Endothelial cell (in vitro differentiated cells): ENCODE measurements at regions not wholly inside any gene's neighbourhood (a gene's known extent, or its start where the extent isn't known, plus 50 kb on each side); places are given as distances from the start of the nearest gene placed in this dataset.

ENCODE experiments used
- DNase-seq: peaks from one replicate; pipeline ENCODE4 v3.0.0; 2021; ENCODE audit warnings: low spot score
- H3K27ac Mint-ChIP-seq: one replicate; pipeline ENCODE4 v1.8.0; 2021; ENCODE audit warnings: mixed read lengths, inconsistent platforms; ENCODE audit not compliant: unreplicated experiment
- H3K27me3 Mint-ChIP-seq: one replicate; pipeline ENCODE4 v1.8.0; 2021; ENCODE audit warnings: mild to moderate bottlenecking, moderate library complexity, mixed read lengths, inconsistent platforms; ENCODE audit not compliant: unreplicated experiment
- H3K36me3 Mint-ChIP-seq: one replicate; pipeline ENCODE4 v1.8.0; 2021; ENCODE audit warnings: mild to moderate bottlenecking, low read depth, mixed read lengths, inconsistent platforms; ENCODE audit not compliant: unreplicated experiment
- H3K4me1 Mint-ChIP-seq: one replicate; pipeline ENCODE4 v1.8.0; 2021; ENCODE audit warnings: mild to moderate bottlenecking, mixed read lengths, inconsistent platforms; ENCODE audit not compliant: unreplicated experiment
- H3K4me3 Mint-ChIP-seq: one replicate; pipeline ENCODE4 v1.8.0; 2021; ENCODE audit warnings: mild to moderate bottlenecking, mixed read lengths, inconsistent platforms; ENCODE audit not compliant: unreplicated experiment
- H3K9me3 Mint-ChIP-seq: one replicate; pipeline ENCODE4 v1.8.0; 2021; ENCODE audit warnings: mixed read lengths, inconsistent platforms; ENCODE audit not compliant: unreplicated experiment
- CTCF ChIP-seq: fragments of 200-600 bp; sonication (generic); IDR thresholded peaks from one replicate; pipeline ENCODE4 v1.5.0; 2021; ENCODE audit warnings: antibody characterized with exemption; ENCODE audit not compliant: unreplicated experiment

GRCh38 chr4:161183729-161184128 is 980.1 kb downstream of the FSTL5 start:
- no peak overlapping the region for H3K27ac Mint-ChIP-seq
- no peak for DNase-seq
- H3K4me3 Mint-ChIP-seq = no peak overlapping the region
- no peaks in the 10 kb centered on the region for H3K9me3 Mint-ChIP-seq
- no peaks in the 10 kb centered on the region for H3K36me3 Mint-ChIP-seq
- no peaks in the 10 kb centered on the region for H3K27me3 Mint-ChIP-seq
- TF ChIP-seq CTCF = no peak
- no peaks in the 10 kb centered on the region for H3K4me1 Mint-ChIP-seq

- Mint-ChIP-seq H3K4me1 (no peaks in the 10 kb centered on the region), H3K27ac (no peak overlapping the region), H3K27me3 (no peaks in the 10 kb centered on the region), H3K36me3 (no peaks in the 10 kb centered on the region), H3K4me3 (no peak overlapping the region), H3K9me3 (no peaks in the 10 kb centered on the region)
- DNase-seq = no peak
- no peak for TF ChIP-seq CTCF
Measured at GRCh38 chr4:161182913-161183312, 980.9 kb downstream of the FSTL5 start.

- H3K27me3 Mint-ChIP-seq = no peaks in the 10 kb centered on the region
- TF ChIP-seq CTCF = no peak
- DNase-seq = no peak
- H3K4me1 Mint-ChIP-seq = no peaks in the 10 kb centered on the region
- no peaks in the 10 kb centered on the region for H3K9me3 Mint-ChIP-seq
- H3K4me3 Mint-ChIP-seq = no peak overlapping the region
- no peaks in the 10 kb centered on the region for H3K36me3 Mint-ChIP-seq
- H3K27ac Mint-ChIP-seq = no peak overlapping the region
Measured at GRCh38 chr4:161178310-161178709, 985.5 kb downstream of the FSTL5 start.

GRCh38 chr4:161172396-161173026 is 991.3 kb downstream of the FSTL5 start:
- H3K27me3 Mint-ChIP-seq = no peaks in the 10 kb centered on the region
- H3K27ac Mint-ChIP-seq = no peak overlapping the region
- no peak for TF ChIP-seq CTCF
- no peaks in the 10 kb centered on the region for H3K36me3 Mint-ChIP-seq
- no peaks in the 10 kb centered on the region for H3K9me3 Mint-ChIP-seq
- no peak for DNase-seq
- no peak overlapping the region for H3K4me3 Mint-ChIP-seq
- H3K4me1 Mint-ChIP-seq = no peaks in the 10 kb centered on the region

- H3K9me3 Mint-ChIP-seq = no peaks in the 10 kb centered on the region
- H3K36me3 Mint-ChIP-seq = no peaks in the 10 kb centered on the region
- H3K27ac Mint-ChIP-seq = no peak overlapping the region
- TF ChIP-seq CTCF = no peak
- H3K27me3 Mint-ChIP-seq = no peaks in the 10 kb centered on the region
- no peak overlapping the region for H3K4me3 Mint-ChIP-seq
- DNase-seq = no peak
- no peaks in the 10 kb centered on the region for H3K4me1 Mint-ChIP-seq
Measured at GRCh38 chr4:161167539-161167938, 996.3 kb downstream of the FSTL5 start.
